ENCODE measurements at regions not wholly inside any gene's neighbourhood (a gene's known extent, or its start where the extent isn't known, plus 50 kb on each side); places are given as distances from the start of the nearest gene placed in this dataset.

GRCh38 chr4:19844446-19844845, 407.3 kb upstream of the SLIT2 start:
- Histone ChIP-seq H3K79me2 (ENCODE audit: insufficient read depth) (no peaks in the 10 kb centered on the region), H3K27me3 (ENCODE audit: insufficient read depth) (no peaks in the 10 kb centered on the region), H3K9me3 (no peaks in the 10 kb centered on the region), H3K4me2 (no peak overlapping the region), H3K9me2 (no peaks in the 10 kb centered on the region), H3K4me1 (ENCODE audit: control insufficient read depth in 1 of 2, insufficient read depth in 2 of 2, low read depth in 1 of 2, low read length in 1 of 2) (no peaks in the 10 kb centered on the region), H3K4me3 (ENCODE audit: low read depth in 2 of 2, low read length in 1 of 2) (no peak overlapping the region), H2AFZ (ENCODE audit: low read depth) (no peak overlapping the region), H3K27ac (ENCODE audit: low read depth in 2 of 2, low read length in 1 of 2) (no peak overlapping the region), H4K20me1 (ENCODE audit: insufficient read depth) (no peaks in the 10 kb centered on the region), H3K9ac (no peak overlapping the region), H3F3A (replicated peaks; ENCODE audit: insufficient read depth) (peaks cover 4% of the 10 kb centered on the region), H3K36me3 (replicated peaks in 1 of 2; ENCODE audit: control insufficient read depth in 1 of 2, insufficient read depth in 2 of 2, low read length in 1 of 2) (no peaks in the 10 kb centered on the region)
- ChIA-PET CTCF (no interaction called here), POLR2A (no interaction called here)
- whole genome bisulfite sequencing (ENCODE audit: low lambda C conversion rate) = 51% methylated on average over 2 of the region's 2 CpGs
- DNase-seq = no peak
- TF ChIP-seq CTCF (IDR thresholded peaks at IDR 0.05) = no peak
- TF ChIP-seq USF1 (IDR thresholded peaks at IDR 0.05; ENCODE audit: borderline replicate concordance, low read depth) = no peak
- TF ChIP-seq MXI1 (IDR thresholded peaks at IDR 0.05; ENCODE audit: low read depth, low read length) = no peak
- TF ChIP-seq SMC3 (IDR thresholded peaks at IDR 0.05; ENCODE audit: low read depth, low read length) = no peak
- no peak for TF ChIP-seq PBX3 (IDR thresholded peaks at IDR 0.05)
- TF ChIP-seq RAD21 (IDR thresholded peaks at IDR 0.05; ENCODE audit: low read length) = no peak
- TF ChIP-seq FOXM1 (IDR thresholded peaks at IDR 0.05; ENCODE audit: low read depth) = no peak
- TF ChIP-seq CHD2 (IDR thresholded peaks at IDR 0.05; ENCODE audit: low read length, partially characterized antibody) = no peak
- TF ChIP-seq MAX (IDR thresholded peaks at IDR 0.05; ENCODE audit: low read depth) = no peak
- TF ChIP-seq GABPA (IDR thresholded peaks at IDR 0.05; ENCODE audit: low read depth) = no peak
- TF ChIP-seq FOXJ3 (CRISPR knock-in tag; IDR thresholded peaks at IDR 0.05) = no peak
- no peak for TF ChIP-seq RFX5 (IDR thresholded peaks at IDR 0.05; ENCODE audit: low read length)
- no peak for TF ChIP-seq NFIC (IDR thresholded peaks at IDR 0.05; ENCODE audit: borderline replicate concordance)
- no peak for TF ChIP-seq RCOR1 (IDR thresholded peaks at IDR 0.05; ENCODE audit: low read length)
- TF ChIP-seq JUND (IDR thresholded peaks at IDR 0.05) = no peak
- no peak for TF ChIP-seq MEF2A (IDR thresholded peaks at IDR 0.05; ENCODE audit: borderline replicate concordance, low read depth)
- TF ChIP-seq EZH2phosphoT487 (IDR thresholded peaks at IDR 0.05; ENCODE audit: borderline replicate concordance, low read depth) = no peak
- no peak for TF ChIP-seq RXRA (IDR thresholded peaks at IDR 0.05; ENCODE audit: borderline replicate concordance, low read depth)
- TF ChIP-seq ELF1 (IDR thresholded peaks at IDR 0.05) = no peak
- TF ChIP-seq SIN3A (IDR thresholded peaks at IDR 0.05; ENCODE audit: borderline replicate concordance, low read depth, low read length) = no peak

Measured in SK-N-SH (cell line).